OCI-LY3 (cell line): ENCODE measurements at regions not wholly inside any gene's neighbourhood (a gene's known extent, or its start where the extent isn't known, plus 50 kb on each side); places are given as distances from the start of the nearest gene placed in this dataset.

Source experiments
- CTCF ChIP-seq: fragments of 200-600, 300-600 bp; sonication (generic); IDR thresholded peaks from 2 replicates; pipeline ENCODE4 v1.5.1; 2014; ENCODE audit warnings: antibody characterized with exemption, low read length, low read depth
- EZH2phosphoT487 ChIP-seq: fragments of 200-600 bp; shearing (Covaris generic); IDR thresholded peaks from 2 replicates; pipeline ENCODE4 v1.6.1; 2018; ENCODE audit warnings: antibody characterized with exemption, mixed run types, low read depth

GRCh38 chr11:106288057-106288456 is 210.6 kb downstream of the AASDHPPT start:
- TF ChIP-seq CTCF (no peak), EZH2phosphoT487 (no peak)
